Endothelial cell of umbilical vein (primary cell): ENCODE measurements at regions not wholly inside any gene's neighbourhood (a gene's known extent, or its start where the extent isn't known, plus 50 kb on each side); places are given as distances from the start of the nearest gene placed in this dataset.

ENCODE experiments used
- BruUV-seq: library from RNA; stranded (reverse); fragments of 400-500 nt; replicated peaks from 2 replicates; lab custom pipeline; 2021; lab: Mats Ljungman, UMichigan
- CTCF ChIA-PET: fragments of 300-600, 350-600 bp; sonication (Branson Sonifier 250); formaldehyde crosslinking; loops from one replicate; lab custom pipeline; 2021; ENCODE audit warnings: antibody characterized with exemption, inconsistent platforms; lab: Charles Lee
- POLR2A ChIA-PET: fragments of 300-600, 350-600 bp; sonication (Branson Sonifier 250); formaldehyde crosslinking; loops from one replicate; lab custom pipeline; 2021; ENCODE audit warnings: antibody characterized with exemption, inconsistent platforms; lab: Charles Lee
- DNase-seq: peaks from one replicate; pipeline ENCODE4 v3.0.0-alpha.2; 2011; ENCODE audit warnings: low read depth, low spot score
- FAIRE-seq: peaks from 2 replicates; lab custom pipeline; 2011; peaks lifted over from hg19 to GRCh38; lab: Jason Lieb, UNC
- H2AFZ ChIP-seq: 2 replicates; pipeline ENCODE4 v1.6.0; 2012; ENCODE audit warnings: low read depth, low read length, control low read depth, inconsistent platforms
- H3K27ac ChIP-seq: 2 replicates; pipeline ENCODE4 v1.5.1; 2011; ENCODE audit warnings: low read depth, mild to moderate bottlenecking, control low read depth, low read length, moderate library complexity; ENCODE audit not compliant: insufficient read depth
- H3K27me3 ChIP-seq, 2 experiments: 2 replicates each; pipeline versions ENCODE4 v1.6.0 to v1.6.1; 2011; ENCODE audit warnings: low read length in 2 of 2, mixed read lengths in 1 of 2; ENCODE audit not compliant: control insufficient read depth in 2 of 2, insufficient read depth in 2 of 2
- H3K36me3 ChIP-seq, 2 experiments: 2 replicates in 1 of 2; 3 replicates in 1 of 2; pipeline ENCODE4 v1.5.1; 2011; ENCODE audit warnings: low read length in 2 of 2, mild to moderate bottlenecking in 1 of 2, moderate library complexity in 1 of 2; ENCODE audit not compliant: control insufficient read depth in 2 of 2, insufficient read depth in 2 of 2; ENCODE audit errors: extremely low read depth in 1 of 2
- H3K4me1 ChIP-seq: 3 replicates; pipeline ENCODE4 v1.5.1; 2011; ENCODE audit warnings: mild to moderate bottlenecking, low read length; ENCODE audit not compliant: control insufficient read depth, insufficient read depth; ENCODE audit errors: extremely low read depth
- H3K4me2 ChIP-seq: 2 replicates; pipeline ENCODE4 v1.6.1; 2011; ENCODE audit warnings: low read length, control low read depth, mixed read lengths; ENCODE audit not compliant: insufficient read depth
- H3K4me3 ChIP-seq, 3 experiments: fragments of 200-600 bp in 1 of 3; sonication (generic), shearing (Covaris generic) in 1 of 3; replicated peaks in 1 of 3; 2 replicates each; pipeline ENCODE4 v1.5.1; 2011 to 2016; ENCODE audit warnings: control low read depth in 3 of 3, low read length in 3 of 3, mild to moderate bottlenecking in 2 of 3, inconsistent platforms in 1 of 3, low read depth in 1 of 3, moderate library complexity in 1 of 3; ENCODE audit not compliant: insufficient read depth in 1 of 3
- H3K79me2 ChIP-seq: 2 replicates; pipeline ENCODE4 v1.6.0; 2012; ENCODE audit warnings: low read length, inconsistent platforms; ENCODE audit not compliant: control insufficient read depth, insufficient read depth
- H3K9ac ChIP-seq: replicated peaks from 2 replicates; pipeline ENCODE3; 2011; ENCODE audit warnings: low read length, control low read depth; ENCODE audit not compliant: insufficient read depth; ENCODE audit errors: extremely low read depth
- H3K9me1 ChIP-seq: replicated peaks from 3 replicates; pipeline ENCODE4 v1.6.0; 2011; ENCODE audit warnings: mild to moderate bottlenecking, low read length; ENCODE audit not compliant: control insufficient read depth, insufficient read depth; ENCODE audit errors: extremely low read depth
- H3K9me3 ChIP-seq: replicated peaks from 2 replicates; pipeline ENCODE4 v1.5.1; 2012; ENCODE audit warnings: low read length, inconsistent platforms; ENCODE audit not compliant: control insufficient read depth, insufficient read depth
- H4K20me1 ChIP-seq: replicated peaks from 2 replicates; pipeline ENCODE3; 2011; ENCODE audit warnings: mild to moderate bottlenecking, low read length; ENCODE audit not compliant: control insufficient read depth, insufficient read depth; ENCODE audit errors: extremely low read depth
- CTCF ChIP-seq, 2 donors: IDR thresholded peaks; 1 replicate in 1 of 2; 2 replicates in 1 of 2; pipeline ENCODE4 v1.5.1; 2011; ENCODE audit warnings: low read length in 2 of 2, mild to moderate bottlenecking in 2 of 2, moderate library complexity in 2 of 2, control low read depth in 1 of 2, inconsistent platforms in 1 of 2, low read depth in 1 of 2; ENCODE audit not compliant: insufficient read depth in 1 of 2; ENCODE audit errors: extremely low read depth in 1 of 2
- EZH2 ChIP-seq: IDR thresholded peaks from 2 replicates; pipeline ENCODE4 v1.6.1; 2012; ENCODE audit warnings: borderline replicate concordance, low read depth, mild to moderate bottlenecking, moderate library complexity, low read length, inconsistent platforms; ENCODE audit not compliant: severe bottlenecking
- FOS ChIP-seq: IDR thresholded peaks from 2 replicates; pipeline ENCODE4 v1.6.1; 2011; ENCODE audit warnings: mild to moderate bottlenecking, low read length, moderate library complexity, borderline replicate concordance; ENCODE audit not compliant: insufficient read depth
- GATA2 ChIP-seq: IDR thresholded peaks from 2 replicates; pipeline ENCODE4 v1.7.0; 2011; ENCODE audit warnings: low read depth, mild to moderate bottlenecking, moderate library complexity, mixed read lengths, low read length; ENCODE audit not compliant: insufficient read length, insufficient read depth
- JUN ChIP-seq: IDR thresholded peaks from 2 replicates; pipeline ENCODE4 v1.6.1; 2011; ENCODE audit warnings: borderline replicate concordance, low read depth; ENCODE audit not compliant: insufficient read length, insufficient read depth
- MAX ChIP-seq: IDR thresholded peaks from 2 replicates; pipeline ENCODE4 v1.6.1; 2011; ENCODE audit not compliant: insufficient read depth, insufficient read length
- MYC ChIP-seq: IDR thresholded peaks from one replicate; pipeline ENCODE4 v1.6.1; 2011; ENCODE audit warnings: mild to moderate bottlenecking, low read depth, low read length
- POLR2A ChIP-seq: IDR thresholded peaks from 2 replicates; pipeline ENCODE4 v1.6.1; 2012; ENCODE audit warnings: low read depth, mild to moderate bottlenecking, control low read depth, low read length
- POLR2AphosphoS5 ChIP-seq: IDR thresholded peaks from 2 replicates; pipeline ENCODE4 v1.6.1; 2012; ENCODE audit warnings: low read depth, mild to moderate bottlenecking, control low read depth, low read length, moderate library complexity; ENCODE audit not compliant: insufficient read depth
- dilution Hi-C: fragments of 300-500 bp; cut with MboI; formaldehyde crosslinking; loops from one replicate; pipeline ENCODE4 v1.15.0; 2019; ENCODE audit warnings: low sequenced_read_pairs; ENCODE audit not compliant: extremely low pct_ligation_motif_present
- intact Hi-C: fragments of 100-400 bp; cut with micrococcal nuclease; formaldehyde crosslinking; loops from one replicate; pipeline ENCODE4 v1.10.0; 2022

- no peaks in the 10 kb centered on the region for H4K20me1 ChIP-seq
- intact Hi-C loops, result loop anchor here (5.0 kb wide), 2 partner anchors 54 to 149 kb away; partner anchors contain the start of gene MEOX2
- no peaks in the 10 kb centered on the region for H3K9me1 ChIP-seq
- H3K9ac ChIP-seq, result no peak overlapping the region
- dilution Hi-C loops, result no loop called here
- no peaks in the 10 kb centered on the region for H3K9me3 ChIP-seq
- FAIRE-seq, result no peak
- no peak overlapping the region for H3K4me2 ChIP-seq
- no peaks in the 10 kb centered on the region for H3K27me3 ChIP-seq
- CTCF ChIA-PET, result interaction anchor here (0.7 kb wide), 1 partner anchor 476 kb away, joined by 3 read pairs; no protein-coding TSS in a partner anchor
- H3K79me2 ChIP-seq, result no peaks in the 10 kb centered on the region
- no TSS peak for BruUV-seq
- peaks cover 14% of the 10 kb centered on the region for H3K4me1 ChIP-seq
- no peak overlapping the region for H2AFZ ChIP-seq
- POLR2A ChIA-PET, result no interaction called here
- H3K4me3 ChIP-seq, result no peak overlapping the region
- TF ChIP-seq CTCF (IDR thresholded peaks at IDR 0.05; ENCODE audit: extremely low read depth in 1 of 2, insufficient read depth in 1 of 2, low read depth in 1 of 2, low read length in 2 of 2) (no peak), GATA2 (no peak), FOS (no peak), POLR2AphosphoS5 (no peak), MAX (no peak), EZH2 (no peak), POLR2A (no peak), JUN (no peak), MYC (no peak)
- no peak for DNase-seq
- H3K27ac ChIP-seq, result no peak overlapping the region
- no peaks in the 10 kb centered on the region for H3K36me3 ChIP-seq
These were observed 149.6 kb upstream of the MEOX2 start for GRCh38 chr7:15836041-15836440.
